Esophagus muscularis mucosa (tissue), 4 donors: ENCODE measurements at regions not wholly inside any gene's neighbourhood (a gene's known extent, or its start where the extent isn't known, plus 50 kb on each side); places are given as distances from the start of the nearest gene placed in this dataset.

ENCODE experiments used
- DNase-seq: peaks from one replicate; pipeline ENCODE4 v3.0.0-alpha.2; 2017; ENCODE audit errors: extremely low spot score
- H3K27ac ChIP-seq, 4 donors: fragments of 200-600 bp; sonication (generic); replicated peaks in 1 of 4; 1 replicate in 3 of 4; 2 replicates in 1 of 4; pipeline ENCODE4 v1.5.1; 2016 to 2019; ENCODE audit warnings: mild to moderate bottlenecking in 1 of 4
- H3K27me3 ChIP-seq, 4 donors: fragments of 200-600 bp; sonication (generic); one replicate each; pipeline versions ENCODE4 v1.5.1 to v1.6.0; 2016 to 2019
- H3K36me3 ChIP-seq, 4 donors: fragments of 200-600 bp; sonication (generic); one replicate each; pipeline ENCODE4 v1.5.1; 2016 to 2019
- H3K4me1 ChIP-seq, 4 donors: fragments of 200-600 bp; sonication (generic); one replicate each; pipeline ENCODE4 v1.5.1; 2016 to 2019
- H3K4me3 ChIP-seq, 4 donors: fragments of 200-600 bp; sonication (generic); 1 replicate in 2 of 4; 2 replicates in 2 of 4; pipeline ENCODE4 v1.5.1; 2016 to 2019; ENCODE audit warnings: mild to moderate bottlenecking in 4 of 4, moderate library complexity in 1 of 4
- H3K9me3 ChIP-seq, 4 donors: fragments of 200-600 bp; sonication (generic); 1 replicate in 3 of 4; 2 replicates in 1 of 4; pipeline ENCODE4 v1.5.1; 2016 to 2019
- CTCF ChIP-seq, 3 experiments: fragments of 200-600 bp in 2 of 3; fragments of 450-650 bp in 1 of 3; sonication (generic) in 2 of 3; IDR thresholded peaks; one replicate each; pipeline ENCODE4 v1.5.1; 2017 to 2019; ENCODE audit warnings: antibody characterized with exemption in 3 of 3, mild to moderate bottlenecking in 2 of 3, moderate library complexity in 1 of 3
- EP300 ChIP-seq: sonication (generic); formaldehyde crosslinking; IDR thresholded peaks from one replicate; pipeline ENCODE4 v1.6.1; 2017; ENCODE audit warnings: antibody characterized with exemption
- POLR2A ChIP-seq: fragments of 450-650 bp; IDR thresholded peaks from one replicate; pipeline ENCODE4 v1.6.1; 2017; ENCODE audit warnings: antibody characterized with exemption, moderate library complexity, mild to moderate bottlenecking, low read depth
- POLR2AphosphoS5 ChIP-seq, 2 donors: sonication (generic); formaldehyde crosslinking; IDR thresholded peaks; one replicate each; pipeline ENCODE4 v1.6.1; 2017; ENCODE audit warnings: antibody characterized with exemption in 2 of 2
- WGBS: methylation state at CpG from one replicate; pipeline ENCODE4 v1.1.5; 2018; 5-methylcytosine and 5-hydroxymethylcytosine counted together
- intact Hi-C: fragments of 100-400 bp; cut with DNase I; formaldehyde crosslinking; loops from one replicate; pipeline ENCODE4 v1.15.1; 2023

GRCh38 chr6:71645299-71645698, 241.1 kb upstream of the RIMS1 start:
- no peak for DNase-seq
- H3K36me3 ChIP-seq, result no peaks in the 10 kb centered on the region
- H3K27ac ChIP-seq, result no peak overlapping the region
- H3K4me3 ChIP-seq, result no peak overlapping the region
- no peaks in the 10 kb centered on the region for H3K27me3 ChIP-seq
- intact Hi-C loops, result no loop called here
- H3K4me1 ChIP-seq, result no peaks in the 10 kb centered on the region
- WGBS, result 97% methylated on average over 3 of the region's 3 CpGs
- H3K9me3 ChIP-seq, result no peaks in the 10 kb centered on the region
- no peak for TF ChIP-seq POLR2A
- no peak for TF ChIP-seq POLR2AphosphoS5 (IDR thresholded peaks at IDR 0.05)
- no peak for TF ChIP-seq EP300

DNA sequence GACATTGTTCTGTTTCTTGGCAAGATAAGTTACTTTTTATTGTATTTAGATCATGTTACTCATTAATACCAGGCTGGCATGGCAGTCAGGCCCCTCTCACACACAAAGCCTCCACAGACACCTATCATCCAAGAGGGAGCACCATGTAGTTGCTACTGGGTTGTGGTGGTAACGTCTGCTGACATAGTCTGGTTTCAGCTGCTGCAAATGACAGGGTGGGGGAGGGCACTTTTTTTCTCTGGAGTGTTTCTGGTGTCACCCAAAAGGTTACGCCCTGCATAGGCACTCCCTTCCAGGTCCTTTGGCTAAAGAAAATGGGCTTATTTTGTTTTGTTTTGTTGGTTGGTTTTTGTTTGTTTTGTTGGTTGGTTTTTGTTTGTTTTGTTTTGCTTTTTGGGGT, 236.4 kb upstream of the RIMS1 start:
- DNase-seq, result no peak
- TF ChIP-seq CTCF (IDR thresholded peaks at IDR 0.05) (no peak), POLR2AphosphoS5 (IDR thresholded peaks at IDR 0.05) (no peak), POLR2A (no peak), EP300 (no peak)
- Histone ChIP-seq H3K4me1 (no peaks in the 10 kb centered on the region), H3K27me3 (no peaks in the 10 kb centered on the region), H3K4me3 (no peak overlapping the region), H3K27ac (no peak overlapping the region), H3K9me3 (no peaks in the 10 kb centered on the region), H3K36me3 (no peaks in the 10 kb centered on the region)
- WGBS, result 59% methylated on average over 2 of the region's 2 CpGs
- intact Hi-C loops, result no loop called here

GRCh38 chr6:71651636-71652035, 234.7 kb upstream of the RIMS1 start:
- TF ChIP-seq POLR2AphosphoS5 (IDR thresholded peaks at IDR 0.05), result no peak
- TF ChIP-seq POLR2A, result no peak
- TF ChIP-seq CTCF (IDR thresholded peaks at IDR 0.05), result no peak
- no peak for TF ChIP-seq EP300
- H3K4me1 ChIP-seq, result no peaks in the 10 kb centered on the region
- WGBS, result 70% methylated on average over 2 of the region's 2 CpGs
- H3K36me3 ChIP-seq, result no peaks in the 10 kb centered on the region
- no peak for DNase-seq
- H3K9me3 ChIP-seq, result no peaks in the 10 kb centered on the region
- no peaks in the 10 kb centered on the region for H3K27me3 ChIP-seq
- H3K4me3 ChIP-seq, result no peak overlapping the region
- intact Hi-C loops, result no loop called here
- no peak overlapping the region for H3K27ac ChIP-seq

GRCh38 chr6:71656121-71656520, 230.2 kb upstream of the RIMS1 start:
- 68% methylated on average over 1 of the region's 1 CpG for WGBS
- no peaks in the 10 kb centered on the region for H3K9me3 ChIP-seq
- H3K27me3 ChIP-seq, result no peaks in the 10 kb centered on the region
- no peaks in the 10 kb centered on the region for H3K4me1 ChIP-seq
- intact Hi-C loops, result no loop called here
- TF ChIP-seq POLR2A (no peak), CTCF (IDR thresholded peaks at IDR 0.05) (no peak), POLR2AphosphoS5 (IDR thresholded peaks at IDR 0.05) (no peak), EP300 (no peak)
- no peak overlapping the region for H3K27ac ChIP-seq
- no peak for DNase-seq
- H3K4me3 ChIP-seq, result no peak overlapping the region
- no peaks in the 10 kb centered on the region for H3K36me3 ChIP-seq

DNA sequence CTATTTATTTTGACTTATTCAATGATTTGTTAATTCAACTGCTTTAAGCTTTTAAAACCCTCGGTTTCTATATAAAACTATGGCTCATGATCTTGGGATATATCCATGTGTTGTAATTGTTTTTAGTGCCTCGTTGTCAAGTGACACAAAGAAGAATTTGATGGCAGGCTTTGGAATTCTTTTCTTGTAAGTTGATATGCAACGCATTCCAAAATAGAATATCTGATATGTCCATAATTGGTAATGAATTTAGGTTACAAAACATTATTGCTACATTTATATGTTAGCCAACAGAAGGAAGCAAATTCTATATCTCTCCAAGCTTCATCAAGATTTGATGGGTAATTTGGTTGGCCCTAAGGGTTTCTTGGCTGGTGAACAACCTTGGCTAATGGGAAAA, 220.4 kb upstream of the RIMS1 start:
- Histone ChIP-seq H3K4me1 (no peaks in the 10 kb centered on the region), H3K9me3 (no peaks in the 10 kb centered on the region), H3K36me3 (no peaks in the 10 kb centered on the region), H3K4me3 (no peak overlapping the region), H3K27me3 (no peaks in the 10 kb centered on the region), H3K27ac (no peak overlapping the region)
- intact Hi-C loops, result no loop called here
- no peak for DNase-seq
- WGBS, result 35% methylated on average over 3 of the region's 3 CpGs
- TF ChIP-seq POLR2AphosphoS5 (IDR thresholded peaks at IDR 0.05), result no peak
- TF ChIP-seq EP300, result no peak
- TF ChIP-seq POLR2A, result no peak
- TF ChIP-seq CTCF (IDR thresholded peaks at IDR 0.05), result no peak
